ENCODE measurements at regions not wholly inside any gene's neighbourhood (a gene's known extent, or its start where the extent isn't known, plus 50 kb on each side); places are given as distances from the start of the nearest gene placed in this dataset.
"Not testable (repeated sequence)": the region's sequence is repeated elsewhere in the genome, so short reads cannot be mapped to it uniquely, and the experiment has no call there.

GRCh38 chr6:169101036-169101805 lies 152.4 kb downstream of the THBS2 start:
- no peak for DNase-seq (ENCODE audit: low spot score)

GRCh38 chr6:169099411-169100202 lies 154.0 kb downstream of the THBS2 start:
- DNase-seq (ENCODE audit: low spot score): peak; percentile 11

GRCh38 chr6:169098651-169099050 lies 155.0 kb downstream of the THBS2 start:
- DNase-seq (ENCODE audit: low spot score): not testable (repeated sequence)

- peak; percentile 6 for DNase-seq (ENCODE audit: low spot score)
Measured at GRCh38 chr6:169098116-169098515, 155.5 kb downstream of the THBS2 start.

DNA sequence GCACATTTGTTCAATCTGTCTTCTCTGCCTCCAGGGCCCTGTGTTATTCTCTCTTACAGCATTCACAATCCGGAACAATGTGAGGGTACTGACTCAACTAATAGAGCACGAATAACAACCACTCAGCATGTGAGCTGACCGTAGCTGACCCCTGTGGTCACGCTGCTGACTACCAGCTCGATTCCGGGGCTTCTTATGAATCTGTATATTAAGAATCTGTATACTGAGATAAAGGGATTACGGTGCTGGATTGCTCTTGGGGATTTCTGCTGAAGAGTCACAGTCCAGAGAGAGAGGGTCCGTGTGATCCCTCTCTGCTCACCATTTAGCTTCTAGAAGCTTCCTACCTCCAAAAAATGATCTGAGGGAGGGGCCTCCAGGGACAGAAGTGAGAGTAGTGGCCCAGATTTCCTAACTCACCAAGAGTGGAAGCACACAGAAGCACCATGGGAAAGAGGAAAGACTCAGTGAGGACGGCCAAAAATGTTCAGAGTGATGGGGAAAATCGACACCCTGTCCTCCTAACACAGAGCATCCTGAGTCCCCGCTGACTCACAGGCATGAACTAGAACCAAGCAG lies 156.2 kb downstream of the THBS2 start:
- DNase-seq (ENCODE audit: low spot score): no peak

- no peak for DNase-seq (ENCODE audit: low spot score)
Measured at GRCh38 chr6:169096388-169096787, 157.3 kb downstream of the THBS2 start.

- no peak for DNase-seq (ENCODE audit: low spot score)
Measured at GRCh38 chr6:169095153-169095552, 158.5 kb downstream of the THBS2 start.

DNA sequence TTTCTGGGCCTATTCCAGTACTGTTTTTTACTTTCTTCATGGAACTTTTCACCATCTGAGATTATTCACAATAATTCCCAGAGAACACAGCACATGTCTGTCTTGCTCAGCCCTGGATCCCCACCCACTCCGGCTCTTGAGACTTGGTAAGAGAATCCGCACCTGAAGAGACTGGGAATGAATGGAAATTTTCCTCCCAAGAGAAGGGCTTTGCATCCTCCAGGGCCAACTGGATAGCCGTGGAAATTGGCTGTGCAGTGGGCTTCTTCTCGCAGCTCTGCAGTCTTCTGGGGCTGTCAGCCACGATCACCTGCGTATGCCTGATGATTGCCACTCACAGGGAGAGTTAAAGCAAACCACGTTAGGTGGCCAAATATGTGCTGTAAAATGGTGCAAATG lies 159.1 kb downstream of the THBS2 start:
- no peak for DNase-seq (ENCODE audit: low spot score)

DNA sequence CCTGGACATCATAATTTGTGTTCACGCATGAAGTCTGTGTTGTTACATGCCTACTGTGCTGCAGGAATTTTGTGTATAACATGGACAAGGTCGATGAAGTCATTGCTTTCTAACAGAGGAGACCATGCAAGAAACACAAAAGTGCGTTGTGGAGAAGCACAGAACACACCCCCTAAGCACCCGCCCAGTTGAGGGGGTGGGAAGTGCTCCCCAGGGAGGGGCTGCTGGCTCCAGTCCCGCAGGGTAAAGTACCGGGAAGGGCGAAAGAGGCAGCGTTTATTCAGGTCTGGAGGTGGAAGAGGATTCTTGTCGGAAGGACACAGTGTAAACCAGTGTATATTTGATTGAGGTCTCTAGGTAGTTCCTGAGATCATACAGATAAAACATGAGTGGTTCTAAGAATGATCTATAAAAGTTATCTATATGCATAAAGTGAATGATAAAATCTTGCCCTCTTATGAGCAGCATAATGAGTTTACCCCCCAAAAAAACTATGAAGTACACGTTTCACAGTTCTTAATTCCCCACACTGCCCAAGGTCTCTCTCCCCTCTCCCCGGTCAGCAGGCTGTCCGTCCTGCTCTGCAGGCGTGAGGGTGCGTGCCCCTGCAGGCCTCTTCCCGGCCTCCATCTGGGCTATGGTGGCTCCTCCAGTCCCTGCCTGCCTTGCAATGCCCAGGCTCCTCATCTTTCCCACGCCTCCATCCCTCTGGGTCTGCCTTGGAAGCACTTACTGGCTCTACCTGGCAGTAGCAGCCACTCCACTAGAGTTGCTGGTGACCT lies 159.7 kb downstream of the THBS2 start:
- no peak for DNase-seq (ENCODE audit: low spot score)

GRCh38 chr6:169093066-169093723 lies 160.5 kb downstream of the THBS2 start:
- no peak for DNase-seq (ENCODE audit: low spot score)

DNA sequence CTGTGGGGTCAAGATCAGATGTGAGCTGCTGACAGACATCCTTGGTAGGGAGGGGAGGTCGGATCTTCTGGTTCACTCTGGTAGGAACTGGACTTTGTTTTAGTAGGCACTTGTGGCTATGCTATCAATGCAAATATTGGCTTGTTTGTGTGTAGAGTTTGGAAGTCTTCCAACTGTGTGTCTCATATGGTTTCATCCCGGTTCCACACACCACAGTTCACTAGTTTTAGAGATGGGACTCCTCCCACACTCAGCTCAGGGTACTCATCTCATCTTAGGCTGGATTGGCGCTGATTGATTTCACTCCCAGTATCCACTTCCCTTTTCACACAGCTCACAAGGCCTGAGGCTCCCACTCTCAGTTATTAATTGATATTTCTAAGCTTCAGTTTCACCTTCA lies 161.3 kb downstream of the THBS2 start:
- DNase-seq (ENCODE audit: low spot score): no peak

DNA sequence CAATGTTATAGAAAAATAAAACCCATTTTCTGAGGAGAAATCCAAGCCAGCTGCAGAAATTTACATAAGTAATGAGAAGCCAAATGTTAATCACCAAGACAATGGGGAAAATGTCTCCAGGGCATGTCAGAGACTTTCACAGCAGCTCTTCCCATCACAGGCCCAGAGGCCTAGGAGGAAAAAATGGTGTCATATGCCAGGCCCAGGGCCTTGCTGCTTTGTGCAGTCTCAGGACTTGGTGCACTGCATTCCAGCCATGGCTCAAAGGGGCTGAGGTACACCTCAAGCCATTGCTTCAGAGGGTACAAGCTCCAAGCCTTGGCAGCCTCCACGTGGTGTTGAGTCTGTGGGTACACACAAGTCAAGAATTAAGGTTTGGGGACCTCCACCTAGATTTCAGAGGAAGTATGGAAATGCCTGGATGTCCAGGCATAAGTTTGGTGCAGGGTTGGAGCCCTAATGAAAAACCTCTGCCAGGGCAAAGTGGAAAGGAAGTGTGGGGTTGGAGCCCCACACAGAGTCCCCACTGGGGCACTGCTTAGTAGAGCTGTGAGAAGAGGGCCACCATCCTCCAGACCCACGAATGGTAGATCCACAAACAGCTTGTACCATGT lies 163.0 kb downstream of the THBS2 start:
- not testable (repeated sequence) for DNase-seq (ENCODE audit: low spot score)

- DNase-seq (ENCODE audit: low spot score): no peak
Measured at GRCh38 chr6:169088762-169089161, 164.9 kb downstream of the THBS2 start.

DNA sequence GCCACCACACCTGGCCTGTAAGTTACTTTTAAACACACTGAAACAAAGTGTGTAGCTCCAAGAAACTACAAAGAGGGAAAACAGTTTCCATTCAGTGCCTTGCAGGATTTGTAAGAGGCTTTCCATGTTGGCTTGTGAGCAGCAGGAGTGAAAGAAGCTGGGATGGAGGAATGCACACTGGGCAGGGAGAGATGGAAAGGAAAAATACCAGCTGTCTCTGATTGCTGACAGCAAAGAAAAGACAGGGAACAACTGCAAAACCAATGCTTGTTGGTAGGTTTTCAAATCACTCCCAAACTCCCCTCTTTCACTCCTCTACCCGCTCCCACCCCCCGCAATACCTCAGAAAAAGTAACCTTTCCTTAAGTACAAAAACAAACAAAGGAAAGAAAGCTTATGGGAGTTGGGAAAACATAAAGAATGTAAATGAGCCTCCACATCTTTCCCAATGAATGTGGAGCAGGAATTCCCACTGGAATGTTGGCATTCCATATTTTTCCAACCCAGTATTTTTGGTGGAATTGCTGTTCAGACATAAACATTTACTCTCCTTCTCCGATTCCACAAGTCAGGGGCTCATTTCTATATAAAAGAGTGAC lies 166.1 kb downstream of the THBS2 start:
- no peak for DNase-seq (ENCODE audit: low spot score)

DNA sequence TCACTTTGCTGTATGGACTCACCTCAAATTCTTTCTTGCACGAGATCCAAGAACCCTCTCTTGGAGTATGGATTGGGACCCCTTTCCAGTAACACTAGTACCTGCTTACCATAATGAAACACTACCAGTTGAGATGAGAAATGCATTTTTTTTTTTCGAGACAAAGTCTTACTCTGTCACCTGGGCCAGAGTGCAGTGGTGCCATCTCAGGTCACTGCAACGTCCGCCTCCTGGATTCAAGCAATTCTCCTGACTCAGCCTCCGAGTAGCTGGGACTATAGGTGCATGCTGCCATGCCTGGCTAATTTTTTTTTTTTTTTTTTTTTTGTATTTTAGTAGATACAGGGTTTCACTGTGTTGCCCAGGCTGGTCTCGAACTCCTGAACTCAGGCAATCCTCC lies 167.0 kb downstream of the THBS2 start:
- not testable (repeated sequence) for DNase-seq (ENCODE audit: low spot score)

DNA sequence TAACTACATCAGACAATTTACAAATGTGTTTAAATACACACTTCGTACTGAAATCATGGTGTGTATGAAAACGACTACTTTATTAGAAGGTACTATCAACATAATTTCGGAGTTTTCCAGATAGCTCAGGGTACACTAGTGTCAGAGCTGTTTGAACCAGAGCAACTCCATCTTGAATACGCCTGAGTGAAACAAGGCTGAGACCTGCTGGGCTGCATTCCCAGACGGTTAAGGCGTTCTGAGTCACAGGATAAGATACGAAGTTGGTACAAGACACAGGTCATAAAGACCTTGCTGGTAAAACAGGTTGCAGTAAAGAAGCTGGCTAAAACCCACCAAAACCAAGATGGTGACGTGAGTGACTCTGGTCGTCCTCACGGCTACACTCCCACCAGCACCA lies 167.6 kb downstream of the THBS2 start:
- DNase-seq (ENCODE audit: low spot score): no peak

DNA sequence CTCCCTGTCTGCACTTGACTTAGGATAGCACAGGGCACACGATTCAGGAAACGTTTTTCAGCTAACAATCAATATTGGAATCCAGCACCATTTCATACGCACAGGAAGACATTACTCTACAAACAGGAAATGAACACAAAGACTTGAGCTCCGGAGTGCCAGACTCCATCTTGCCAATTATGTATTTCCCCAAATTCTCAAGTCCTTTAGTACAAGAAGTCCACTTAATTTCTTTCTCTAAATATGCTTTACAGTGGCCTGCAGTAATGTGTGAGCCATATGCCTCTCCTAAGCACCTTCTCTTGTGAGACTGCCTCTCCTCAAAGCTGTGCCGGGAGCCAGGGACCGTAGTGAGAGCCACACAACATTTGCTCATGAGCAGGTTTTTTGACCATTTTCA lies 168.2 kb downstream of the THBS2 start:
- no peak for DNase-seq (ENCODE audit: low spot score)

DNA sequence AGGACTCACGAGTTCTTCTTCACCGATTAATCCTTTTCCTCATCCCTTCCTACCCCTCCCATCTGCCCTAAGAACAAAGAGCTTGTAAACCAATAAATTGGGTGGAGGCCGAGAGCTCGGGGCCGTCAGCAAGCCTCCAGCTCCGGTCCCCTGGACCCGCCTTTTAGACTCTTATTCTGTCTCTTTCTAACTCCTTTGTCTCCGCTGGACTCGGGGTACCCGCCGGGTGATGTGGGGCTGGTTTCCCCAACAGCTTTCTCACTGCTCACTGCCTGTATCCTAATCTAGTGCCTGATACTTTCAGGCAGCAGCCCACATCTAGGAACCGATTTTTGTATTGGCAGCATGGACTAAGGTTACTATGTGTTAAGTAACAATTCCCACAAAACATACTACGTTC lies 169.1 kb downstream of the THBS2 start:
- DNase-seq (ENCODE audit: low spot score): not testable (repeated sequence)

- no peak for DNase-seq (ENCODE audit: low spot score)
Measured at GRCh38 chr6:169084067-169084466, 169.6 kb downstream of the THBS2 start.

GRCh38 chr6:169083508-169083874 lies 170.2 kb downstream of the THBS2 start:
- DNase-seq (ENCODE audit: low spot score): no peak
